CD1c-positive myeloid dendritic cell (primary cell): ENCODE measurements at regions not wholly inside any gene's neighbourhood (a gene's known extent, or its start where the extent isn't known, plus 50 kb on each side); places are given as distances from the start of the nearest gene placed in this dataset.
"Not testable (repeated sequence)": the region's sequence is repeated elsewhere in the genome, so short reads cannot be mapped to it uniquely, and the experiment has no call there.

Source experiments
- DNase-seq: peaks from one replicate; pipeline ENCODE4 v3.0.0-alpha.2; 2016; ENCODE audit errors: extremely low spot score

DNA sequence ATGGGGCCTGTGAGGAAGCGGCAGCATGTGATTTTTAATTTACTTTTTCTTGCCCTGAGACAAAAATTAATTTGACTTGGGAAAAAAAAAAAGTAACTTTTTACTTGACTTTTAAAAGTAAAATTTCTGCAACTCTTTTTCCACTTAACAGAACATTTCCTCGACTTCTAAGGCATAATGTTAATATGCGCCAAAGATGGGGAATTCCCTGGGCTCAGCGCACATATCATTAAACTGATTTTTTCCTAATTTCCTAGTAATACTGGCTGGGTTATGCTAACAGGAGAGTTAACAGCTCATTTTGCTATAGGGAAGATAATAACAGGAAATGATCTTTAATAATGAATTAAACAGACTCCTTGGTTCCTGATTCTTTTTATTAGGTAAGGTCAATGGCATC lies 120.6 kb upstream of the CDH5 start:
- no peak for DNase-seq

GRCh38 chr16:66245072-66245471 lies 121.4 kb upstream of the CDH5 start:
- no peak for DNase-seq

DNA sequence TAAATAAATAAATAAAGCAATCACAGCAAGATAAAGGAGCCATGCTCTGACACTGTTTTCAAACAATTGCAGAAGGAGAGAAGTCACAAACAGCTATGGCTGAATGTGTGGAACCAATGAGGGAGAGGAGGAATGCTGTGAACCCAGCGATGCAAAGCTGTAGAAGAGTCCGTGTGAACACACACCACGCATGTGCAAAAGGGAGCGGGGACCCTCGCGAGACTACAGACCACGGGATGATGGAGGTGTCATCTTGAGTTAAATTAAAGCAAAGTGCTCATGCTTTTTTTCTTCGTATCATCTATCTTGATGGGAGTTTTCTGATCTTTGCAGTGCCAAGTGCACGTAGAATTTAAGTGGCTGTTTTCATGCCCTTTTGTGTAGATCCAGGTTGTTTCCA lies 123.8 kb upstream of the CDH5 start:
- no peak for DNase-seq

- DNase-seq = not testable (repeated sequence)
Observed at GRCh38 chr16:66242206-66242605, 124.3 kb upstream of the CDH5 start.

GRCh38 chr16:66240631-66241395 lies 125.7 kb upstream of the CDH5 start:
- DNase-seq = no peak

- DNase-seq = no peak
Observed at GRCh38 chr16:66240088-66240487, 126.4 kb upstream of the CDH5 start.

GRCh38 chr16:66238696-66239095 lies 127.8 kb upstream of the CDH5 start:
- no peak for DNase-seq

DNA sequence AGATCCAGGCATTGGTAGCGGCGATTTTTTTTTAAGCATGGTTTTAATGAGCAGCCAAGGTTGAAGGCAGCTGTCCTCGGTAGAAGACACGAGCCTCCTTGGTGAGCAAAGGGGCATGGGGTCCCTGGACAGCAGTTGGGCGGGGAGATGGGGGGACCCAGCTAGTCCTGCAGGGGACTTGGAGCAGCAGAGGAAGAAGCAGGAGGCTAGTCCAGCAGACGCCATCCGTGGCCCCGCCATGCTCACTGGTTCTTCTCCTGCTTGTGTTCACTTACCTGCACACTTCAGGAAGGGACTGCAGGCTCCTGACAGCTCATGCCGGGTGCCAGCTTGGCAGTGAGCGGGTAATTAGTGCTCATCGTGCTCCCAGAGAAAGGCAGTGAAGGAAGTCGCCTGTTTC lies 130.2 kb upstream of the CDH5 start:
- DNase-seq = no peak

DNA sequence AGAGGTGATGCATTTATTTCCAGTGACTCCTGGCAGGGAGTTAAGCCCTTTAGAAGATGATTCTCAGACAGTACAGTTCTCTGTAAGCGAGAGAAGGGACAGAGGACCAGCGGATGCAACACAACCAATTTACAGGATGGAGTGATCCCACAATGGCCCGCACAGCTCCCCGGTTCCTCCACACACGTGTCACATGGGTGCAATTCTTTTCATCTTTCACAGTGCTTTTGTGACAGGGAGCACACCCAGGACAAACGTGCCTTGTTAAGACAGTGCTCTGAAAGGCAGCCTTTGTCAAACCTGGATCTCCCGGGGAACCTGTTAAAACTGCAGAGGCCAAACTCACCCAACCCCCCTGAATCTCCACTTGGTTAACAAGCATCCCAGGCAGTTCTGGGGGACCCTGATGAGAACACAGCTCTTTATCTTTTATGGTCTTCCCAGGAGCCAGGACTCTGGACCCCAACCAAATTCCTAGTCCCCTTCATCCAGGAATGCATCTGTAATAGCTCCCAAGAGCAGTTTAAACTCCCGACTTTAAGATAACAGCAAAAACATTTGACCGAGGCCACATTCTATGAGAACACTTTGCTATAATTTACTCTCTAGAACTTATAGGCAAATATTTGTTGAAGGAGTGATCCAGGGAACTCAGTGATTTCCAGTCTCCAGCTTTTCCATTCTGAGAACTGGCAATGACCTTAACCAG lies 134.9 kb upstream of the CDH5 start:
- no peak for DNase-seq

- peak; percentile 13 for DNase-seq
Observed at GRCh38 chr16:66229651-66230050, 136.8 kb upstream of the CDH5 start.

GRCh38 chr16:66228792-66229191 lies 137.7 kb upstream of the CDH5 start:
- no peak for DNase-seq

GRCh38 chr16:66227766-66228530 lies 138.5 kb upstream of the CDH5 start:
- DNase-seq = no peak

GRCh38 chr16:66226762-66227161 lies 139.7 kb upstream of the CDH5 start:
- DNase-seq = no peak

DNA sequence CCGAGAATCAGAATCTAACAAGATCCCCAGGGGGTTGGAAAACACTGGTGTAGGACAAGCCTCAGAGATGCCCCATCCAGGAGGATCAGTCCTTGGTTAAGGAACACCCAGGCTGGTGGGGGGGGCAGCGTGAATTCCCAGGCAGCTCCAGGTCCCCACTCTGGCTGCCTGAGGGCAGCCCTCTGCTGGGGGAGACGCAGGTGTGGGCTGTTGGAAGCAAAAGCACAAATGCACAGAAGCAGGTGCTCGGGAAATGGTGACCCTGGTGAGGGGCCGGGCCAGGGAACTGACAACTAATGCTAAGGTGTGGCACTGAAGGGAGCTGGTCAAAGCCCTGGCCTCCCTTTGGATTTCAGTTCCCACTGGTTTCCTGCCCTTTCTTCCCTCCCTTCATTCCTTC lies 140.8 kb upstream of the CDH5 start:
- DNase-seq = no peak

DNA sequence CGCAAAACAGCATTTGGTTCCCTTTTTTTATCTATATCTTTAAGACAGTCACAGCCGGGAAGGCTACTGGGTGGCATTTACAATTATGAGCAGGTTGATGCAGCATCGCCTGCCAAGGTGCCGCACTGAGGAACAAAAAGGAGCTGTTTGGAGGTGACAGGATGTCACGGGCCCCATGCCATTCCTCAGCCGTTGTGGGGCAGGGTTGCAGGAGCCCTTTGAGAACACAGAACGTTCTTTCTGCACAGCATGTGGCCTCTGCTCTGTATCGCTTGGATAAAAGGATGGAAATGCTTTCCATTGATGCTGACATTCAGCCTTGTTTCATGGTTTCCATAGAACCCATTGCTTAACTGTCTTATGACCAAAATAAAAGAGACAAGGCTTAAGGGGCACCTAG lies 141.9 kb upstream of the CDH5 start:
- DNase-seq = no peak

DNA sequence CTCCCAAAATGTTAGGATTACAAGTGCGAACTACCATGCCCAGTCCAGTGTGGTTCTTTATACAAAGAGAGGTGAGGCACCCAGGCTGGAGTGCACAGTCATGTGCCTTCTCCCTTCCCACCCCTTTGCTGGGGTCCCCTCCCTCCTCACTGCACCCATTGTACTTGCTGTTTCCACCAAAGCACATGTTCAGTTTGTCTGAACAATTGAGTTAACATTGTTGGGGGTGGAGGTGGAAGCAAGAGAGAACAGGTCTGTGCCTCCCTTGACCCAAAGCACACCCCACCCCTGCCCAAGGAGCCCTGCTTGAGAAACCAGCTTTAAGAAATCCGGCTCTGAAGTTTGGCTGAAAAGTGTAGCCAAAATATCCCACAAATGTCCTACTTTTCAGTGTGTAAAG lies 142.3 kb upstream of the CDH5 start:
- no peak for DNase-seq

DNA sequence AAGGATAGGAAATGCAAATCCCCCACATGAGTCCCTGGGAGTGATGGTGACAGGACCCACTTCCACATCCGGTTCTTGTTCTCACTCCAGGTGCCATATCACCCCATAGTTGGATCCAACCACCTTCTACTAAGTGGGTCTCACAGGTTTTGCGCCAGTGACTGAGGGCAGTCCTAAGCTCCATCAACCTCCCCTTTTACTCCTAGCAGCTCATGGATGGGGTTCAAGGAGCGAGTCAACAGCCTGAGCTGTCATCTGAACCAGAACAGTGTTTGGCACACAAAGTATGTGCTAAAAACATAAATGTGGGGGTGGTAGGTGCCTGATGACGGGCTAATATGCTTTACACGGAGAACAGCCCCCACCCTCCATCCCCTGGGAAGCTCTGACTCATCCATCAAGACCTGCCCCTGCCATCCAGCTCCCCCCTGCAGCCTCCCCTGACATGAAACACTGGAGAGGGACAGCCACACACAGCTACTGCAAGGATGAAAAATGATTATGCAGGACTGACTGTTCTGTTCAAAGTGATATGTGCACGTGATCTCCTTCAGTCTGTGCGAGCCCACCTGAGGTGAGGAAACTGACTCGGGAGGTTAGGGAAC lies 143.2 kb upstream of the CDH5 start:
- DNase-seq = no peak

DNA sequence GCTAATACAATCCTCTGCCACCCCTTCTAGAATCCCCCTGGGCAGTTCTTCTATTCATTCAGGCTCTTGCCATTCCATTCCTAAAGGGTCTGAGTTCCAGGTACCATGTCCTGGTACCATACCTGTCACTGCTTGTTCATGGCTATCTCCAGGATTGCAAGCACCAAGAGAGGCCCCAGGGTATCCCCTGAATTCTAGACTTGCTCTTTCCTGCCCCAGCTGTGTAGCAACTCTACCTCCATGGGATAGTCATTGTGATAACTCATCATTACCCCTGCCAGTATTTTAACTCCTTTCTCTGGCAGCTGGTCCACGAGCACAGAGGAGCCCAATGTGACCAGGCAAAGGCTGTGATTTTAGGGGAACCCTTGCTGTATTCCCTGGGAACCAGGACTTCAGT lies 143.7 kb upstream of the CDH5 start:
- DNase-seq = no peak

DNA sequence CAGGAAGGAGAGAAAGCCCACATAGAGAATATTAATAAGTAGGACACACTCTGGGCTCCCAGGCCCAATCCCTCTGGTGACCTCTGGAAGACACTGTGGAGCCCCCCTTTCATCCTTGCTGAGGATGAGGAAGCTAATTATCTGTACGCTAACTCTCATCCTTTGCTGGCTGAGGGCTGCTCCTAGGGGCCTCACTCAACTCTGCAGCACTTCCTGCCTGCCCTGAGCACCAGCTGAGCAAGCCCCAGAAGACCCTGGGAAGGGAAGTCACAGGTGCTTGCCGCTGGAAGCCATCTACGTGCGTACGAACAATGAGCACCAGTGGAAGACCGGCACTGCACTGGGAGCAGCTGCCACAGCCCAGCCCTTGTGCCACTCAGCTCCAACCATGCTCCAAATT lies 145.8 kb upstream of the CDH5 start:
- no peak for DNase-seq

- no peak for DNase-seq
Observed at GRCh38 chr16:66219491-66219890, 147.0 kb upstream of the CDH5 start.

DNA sequence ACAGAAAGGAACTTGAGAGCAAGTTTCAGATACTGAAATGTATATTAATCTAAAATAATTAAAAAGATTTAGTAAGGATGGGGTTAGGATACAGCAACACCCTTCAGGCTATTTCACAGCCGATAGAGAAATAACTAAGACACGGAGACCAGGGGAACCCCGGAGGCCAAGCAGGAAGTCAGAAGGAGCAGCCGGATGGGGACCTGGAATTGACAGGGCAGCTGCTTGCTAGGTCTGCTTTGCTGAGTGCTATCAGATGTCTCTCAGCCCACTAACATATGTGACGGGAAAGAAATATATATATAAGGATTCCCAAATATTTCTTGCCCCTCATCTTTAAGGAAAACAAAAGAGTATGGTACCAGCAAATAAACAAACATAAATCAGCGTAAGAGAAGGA lies 154.1 kb upstream of the CDH5 start:
- no peak for DNase-seq

- DNase-seq = no peak
Observed at GRCh38 chr16:66211651-66212050, 154.8 kb upstream of the CDH5 start.
